Transverse colon (tissue), 4 donors: ENCODE measurements at regions not wholly inside any gene's neighbourhood (a gene's known extent, or its start where the extent isn't known, plus 50 kb on each side); places are given as distances from the start of the nearest gene placed in this dataset.

Experiments used
- EP300 ChIP-seq: sonication (generic); formaldehyde crosslinking; IDR thresholded peaks from one replicate; pipeline ENCODE4 v1.6.1; 2017; ENCODE audit warnings: antibody characterized with exemption, low read depth
- POLR2A ChIP-seq: fragments of 450-650 bp; IDR thresholded peaks from one replicate; pipeline ENCODE4 v1.6.1; 2016; ENCODE audit warnings: antibody characterized with exemption, mild to moderate bottlenecking, moderate library complexity
- POLR2AphosphoS5 ChIP-seq, 3 donors: sonication (generic); formaldehyde crosslinking; IDR thresholded peaks; one replicate each; pipeline ENCODE4 v1.6.1; 2016; ENCODE audit warnings: antibody characterized with exemption in 3 of 3
- TF ChIP-seq, protein P1 (sequence below), 5 experiments: fragments of 200-600 bp in 3 of 5; fragments of 450-650 bp in 2 of 5; sonication (generic) in 3 of 5; IDR thresholded peaks; 1 replicate in 2 of 5; 2 replicates in 3 of 5; pipeline ENCODE4 v1.5.1; 2016 to 2017; ENCODE audit warnings: antibody characterized with exemption in 5 of 5, inconsistent platforms in 3 of 5, mild to moderate bottlenecking in 2 of 5, moderate library complexity in 1 of 5

DNA sequence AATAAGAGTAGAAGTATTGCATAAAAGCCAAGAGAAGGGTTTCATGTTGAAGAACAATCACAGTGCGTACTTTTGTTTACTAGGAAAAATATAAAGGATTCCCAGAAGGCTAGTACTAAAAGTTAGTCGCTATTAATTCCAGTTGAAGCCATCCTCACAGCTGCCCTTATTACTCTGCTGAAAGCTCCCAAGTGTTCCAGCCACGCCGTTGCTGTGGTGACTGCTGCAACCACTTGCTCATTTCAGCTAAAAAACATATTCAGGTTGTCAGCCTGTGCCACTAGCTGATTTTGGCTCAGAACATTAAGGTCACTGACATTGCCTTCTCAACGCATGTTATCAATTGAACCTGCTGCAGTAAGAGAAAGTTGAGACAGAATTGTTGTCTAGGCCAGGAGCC is 87.1 kb upstream of the FNDC3A start:
- TF ChIP-seq POLR2A (no peak), POLR2AphosphoS5 (IDR thresholded peaks at IDR 0.05) (no peak), EP300 (no peak)
- TF ChIP-seq, protein P1, sequence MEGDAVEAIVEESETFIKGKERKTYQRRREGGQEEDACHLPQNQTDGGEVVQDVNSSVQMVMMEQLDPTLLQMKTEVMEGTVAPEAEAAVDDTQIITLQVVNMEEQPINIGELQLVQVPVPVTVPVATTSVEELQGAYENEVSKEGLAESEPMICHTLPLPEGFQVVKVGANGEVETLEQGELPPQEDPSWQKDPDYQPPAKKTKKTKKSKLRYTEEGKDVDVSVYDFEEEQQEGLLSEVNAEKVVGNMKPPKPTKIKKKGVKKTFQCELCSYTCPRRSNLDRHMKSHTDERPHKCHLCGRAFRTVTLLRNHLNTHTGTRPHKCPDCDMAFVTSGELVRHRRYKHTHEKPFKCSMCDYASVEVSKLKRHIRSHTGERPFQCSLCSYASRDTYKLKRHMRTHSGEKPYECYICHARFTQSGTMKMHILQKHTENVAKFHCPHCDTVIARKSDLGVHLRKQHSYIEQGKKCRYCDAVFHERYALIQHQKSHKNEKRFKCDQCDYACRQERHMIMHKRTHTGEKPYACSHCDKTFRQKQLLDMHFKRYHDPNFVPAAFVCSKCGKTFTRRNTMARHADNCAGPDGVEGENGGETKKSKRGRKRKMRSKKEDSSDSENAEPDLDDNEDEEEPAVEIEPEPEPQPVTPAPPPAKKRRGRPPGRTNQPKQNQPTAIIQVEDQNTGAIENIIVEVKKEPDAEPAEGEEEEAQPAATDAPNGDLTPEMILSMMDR (IDR thresholded peaks at IDR 0.05) = no peak
